PC-3 (cell line): ENCODE measurements at regions not wholly inside any gene's neighbourhood (a gene's known extent, or its start where the extent isn't known, plus 50 kb on each side); places are given as distances from the start of the nearest gene placed in this dataset.

Experiments
- ATAC-seq: fragments of 200-7000 bp; cut with Tn5 transposase; 2 replicates; pipeline ENCODE4 v1.9.1; 2020; ENCODE audit warnings: mild to moderate bottlenecking, moderate library complexity
- BruUV-seq: library from RNA; stranded (reverse); fragments of 400-500 nt; replicated peaks from 2 replicates; lab custom pipeline; 2021; lab: Mats Ljungman, UMichigan
- CTCF ChIA-PET: fragments of 300-600 bp; sonication (Branson Sonifier 250); formaldehyde crosslinking; loops from one replicate; lab custom pipeline; 2022; ENCODE audit warnings: antibody characterized with exemption; lab: Charles Lee
- POLR2A ChIA-PET: fragments of 300-600 bp; sonication (Branson Sonifier 250); formaldehyde crosslinking; loops from one replicate; lab custom pipeline; 2022; ENCODE audit warnings: antibody characterized with exemption; ENCODE audit not compliant: unreplicated experiment; lab: Charles Lee
- DNase-seq: peaks from one replicate; pipeline ENCODE4 v3.0.0-alpha.2; 2015
- H2AFZ ChIP-seq: fragments of 300-600 bp; sonication (generic); 2 replicates; pipeline ENCODE4 v1.6.0; 2016; ENCODE audit warnings: antibody characterized with exemption, low read length
- H3F3A ChIP-seq: fragments of 300-600 bp; sonication (generic); one replicate; pipeline ENCODE4 v1.6.0; 2017; ENCODE audit warnings: antibody characterized with exemption, low read length, control low read depth, mild to moderate bottlenecking; ENCODE audit not compliant: unreplicated experiment
- H3K27ac ChIP-seq: fragments of 300-600 bp; sonication (generic); 2 replicates; pipeline ENCODE4 v1.5.1; 2016; ENCODE audit warnings: mild to moderate bottlenecking, low read length
- H3K27me3 ChIP-seq: fragments of 300-600 bp; sonication (generic); 2 replicates; pipeline ENCODE4 v1.6.1; 2016; ENCODE audit warnings: low read length, mixed read lengths
- H3K36me3 ChIP-seq: fragments of 300-600 bp; sonication (generic); 2 replicates; pipeline ENCODE4 v1.6.1; 2016; ENCODE audit warnings: low read depth, mixed run types, low read length, mixed read lengths
- H3K4me1 ChIP-seq: fragments of 300-600 bp; sonication (generic); 2 replicates; pipeline ENCODE4 v1.5.1; 2016; ENCODE audit warnings: low read length; ENCODE audit not compliant: insufficient read depth
- H3K4me2 ChIP-seq: fragments of 300-600 bp; sonication (generic); 2 replicates; pipeline ENCODE4 v1.6.0; 2016; ENCODE audit warnings: low read length
- H3K4me3 ChIP-seq: fragments of 300-600 bp; sonication (generic); 2 replicates; pipeline ENCODE4 v1.5.1; 2016; ENCODE audit warnings: mild to moderate bottlenecking, low read length, mixed read lengths
- H3K79me2 ChIP-seq: fragments of 300-600 bp; sonication (generic); 2 replicates; pipeline ENCODE4 v1.6.1; 2017; ENCODE audit warnings: low read length, mixed read lengths
- H3K9ac ChIP-seq: fragments of 300-600 bp; sonication (generic); 2 replicates; pipeline ENCODE4 v1.6.0; 2016; ENCODE audit warnings: mild to moderate bottlenecking, low read length
- H3K9me2 ChIP-seq: fragments of 300-600 bp; sonication (generic); replicated peaks from 2 replicates; pipeline ENCODE4 v1.6.1; 2016; ENCODE audit warnings: mixed run types, low read length, mixed read lengths
- H3K9me3 ChIP-seq: fragments of 300-600 bp; sonication (generic); 2 replicates; pipeline ENCODE4 v1.6.1; 2016; ENCODE audit warnings: low read length, mixed read lengths
- H4K20me1 ChIP-seq: fragments of 300-600 bp; sonication (generic); 2 replicates; pipeline ENCODE4 v1.6.1; 2016; ENCODE audit warnings: low read length, mixed read lengths
- CTCF ChIP-seq: fragments of 300-600 bp; sonication (generic); conservative IDR thresholded peaks from 2 replicates; pipeline ENCODE4 v1.5.1; 2017; ENCODE audit warnings: antibody characterized with exemption, low read depth, mild to moderate bottlenecking, low read length
- EZH2 ChIP-seq: fragments of 300-600 bp; sonication (generic); IDR thresholded peaks from one replicate; pipeline ENCODE4 v1.6.1; 2017; ENCODE audit warnings: antibody characterized with exemption, mild to moderate bottlenecking, low read length; ENCODE audit not compliant: unreplicated experiment
- EZH2phosphoT487 ChIP-seq: fragments of 300-600 bp; sonication (generic); IDR thresholded peaks from 2 replicates; pipeline ENCODE4 v1.6.1; 2018; ENCODE audit warnings: mild to moderate bottlenecking, antibody characterized with exemption, low read length, borderline replicate concordance
- intact Hi-C: fragments of 100-400 bp; cut with micrococcal nuclease; formaldehyde crosslinking; loops from 2 replicates; pipeline ENCODE4 v1.9.0; 2023

GRCh38 chr1:22370190-22370498 lies 81.5 kb upstream of the ZBTB40 start:
- peaks cover 27% of the 10 kb centered on the region for H3K27me3 ChIP-seq
- no peaks in the 10 kb centered on the region for H3K4me1 ChIP-seq
- no peaks in the 10 kb centered on the region for H3F3A ChIP-seq
- DNase-seq (no peak), ATAC-seq (no peak)
- BruUV-seq, result no TSS peak
- H4K20me1 ChIP-seq, result no peaks in the 10 kb centered on the region
- POLR2A ChIA-PET, result interaction anchor here (0.6 kb wide), 1 partner anchor 29 kb away, joined by 30 read pairs; no protein-coding TSS in a partner anchor
- CTCF ChIA-PET, result interaction anchor here (0.6 kb wide), 1 partner anchor 34 kb away, joined by 3 read pairs; no protein-coding TSS in a partner anchor
- TF ChIP-seq EZH2 (no peak), CTCF (no peak), EZH2phosphoT487 (no peak)
- intact Hi-C loops, result no loop called here
- H3K27ac ChIP-seq, result no peak overlapping the region
- H3K4me2 ChIP-seq, result no peak overlapping the region
- H2AFZ ChIP-seq, result no peak overlapping the region
- H3K9me2 ChIP-seq, result no peaks in the 10 kb centered on the region
- no peaks in the 10 kb centered on the region; the same call in 1 of the 2 replicates for H3K9me3 ChIP-seq
- H3K36me3 ChIP-seq, result no peaks in the 10 kb centered on the region
- H3K9ac ChIP-seq, result no peak overlapping the region
- no peaks in the 10 kb centered on the region for H3K79me2 ChIP-seq
- H3K4me3 ChIP-seq, result no peak overlapping the region

GRCh38 chr1:22371408-22371807 lies 80.2 kb upstream of the ZBTB40 start:
- H4K20me1 ChIP-seq, result no peaks in the 10 kb centered on the region
- ChIA-PET POLR2A (interaction anchor here (0.5 kb wide), 1 partner anchor 71 kb away, joined by 4 read pairs; no protein-coding TSS in a partner anchor), CTCF (no interaction called here)
- no peaks in the 10 kb centered on the region; the same call in 1 of the 2 replicates for H3K9me3 ChIP-seq
- no peaks in the 10 kb centered on the region for H3K4me1 ChIP-seq
- no peak for TF ChIP-seq EZH2
- no peak overlapping the region for H3K4me3 ChIP-seq
- H3K27ac ChIP-seq, result no peak overlapping the region
- H3K27me3 ChIP-seq, result peaks cover 27% of the 10 kb centered on the region
- BruUV-seq, result no TSS peak
- ATAC-seq, result no peak
- no peaks in the 10 kb centered on the region for H3K79me2 ChIP-seq
- intact Hi-C loops, result no loop called here
- H3F3A ChIP-seq, result no peaks in the 10 kb centered on the region
- H2AFZ ChIP-seq, result no peak overlapping the region
- H3K9me2 ChIP-seq, result no peaks in the 10 kb centered on the region
- no peak overlapping the region for H3K4me2 ChIP-seq
- no peak for DNase-seq
- no peaks in the 10 kb centered on the region for H3K36me3 ChIP-seq
- H3K9ac ChIP-seq, result no peak overlapping the region

GRCh38 chr1:22373252-22373651 lies 78.4 kb upstream of the ZBTB40 start:
- Histone ChIP-seq H4K20me1 (no peaks in the 10 kb centered on the region), H3K4me1 (no peaks in the 10 kb centered on the region), H3K9ac (no peak overlapping the region), H3K36me3 (no peaks in the 10 kb centered on the region), H3K4me2 (no peak overlapping the region), H3K9me3 (no peaks in the 10 kb centered on the region; the same call in 1 of the 2 replicates), H3K9me2 (no peaks in the 10 kb centered on the region), H3K4me3 (no peak overlapping the region), H2AFZ (no peak overlapping the region), H3K27ac (no peak overlapping the region), H3K79me2 (no peaks in the 10 kb centered on the region), H3K27me3 (peaks cover 13% of the 10 kb centered on the region), H3F3A (no peaks in the 10 kb centered on the region)
- DNase-seq (no peak), ATAC-seq (no peak)
- intact Hi-C loops, result no loop called here
- CTCF ChIA-PET, result no interaction called here
- TF ChIP-seq EZH2, result no peak
- no peak for TF ChIP-seq EZH2phosphoT487
- no peak for TF ChIP-seq CTCF
- BruUV-seq, result no TSS peak
- POLR2A ChIA-PET, result no interaction called here
